Mammary epithelial cell (primary cell): ENCODE measurements at regions not wholly inside any gene's neighbourhood (a gene's known extent, or its start where the extent isn't known, plus 50 kb on each side); places are given as distances from the start of the nearest gene placed in this dataset.
"Not testable (repeated sequence)": the region's sequence is repeated elsewhere in the genome, so short reads cannot be mapped to it uniquely, and the experiment has no call there.

Source experiments
- CTCF ChIP-seq, 2 donors: IDR thresholded peaks in 1 of 2; conservative IDR thresholded peaks in 1 of 2; 2 replicates each; pipeline ENCODE4 v1.5.1; 2011 to 2012; ENCODE audit warnings: inconsistent platforms in 2 of 2, low read length in 2 of 2, mild to moderate bottlenecking in 2 of 2, control low read depth in 1 of 2, low read depth in 1 of 2; ENCODE audit not compliant: insufficient read depth in 1 of 2; ENCODE audit errors: extremely low read depth in 1 of 2
- EZH2 ChIP-seq: IDR thresholded peaks from 2 replicates; pipeline ENCODE4 v1.6.1; 2012; ENCODE audit warnings: low read length, inconsistent platforms, borderline replicate concordance

GRCh38 chr17:22384461-22384800, 692.1 kb downstream of the KCNJ18 start:
- not testable (repeated sequence) for TF ChIP-seq CTCF (conservative IDR thresholded peaks at IDR 0.05 in 1 of 2, IDR thresholded peaks at IDR 0.05 in 1 of 2; ENCODE audit: extremely low read depth in 1 of 2, insufficient read depth in 1 of 2, low read depth in 1 of 2, low read length in 2 of 2); EZH2
